ENCODE measurements at regions not wholly inside any gene's neighbourhood (a gene's known extent, or its start where the extent isn't known, plus 50 kb on each side); places are given as distances from the start of the nearest gene placed in this dataset.

GRCh38 chr11:96635655-96636054 lies 245.8 kb downstream of the JRKL start:
- TF ChIP-seq POLR2AphosphoS5 (IDR thresholded peaks at IDR 0.05) (no peak), POLR2A (IDR thresholded peaks at IDR 0.05) (no peak), CTCF (IDR thresholded peaks at IDR 0.05 in 8 of 11, conservative IDR thresholded peaks at IDR 0.05 in 3 of 11) (no peak)
- Histone ChIP-seq H3K27me3 (replicated peaks in 1 of 7) (no peaks in the 10 kb centered on the region), H3K27ac (no peak overlapping the region), H3K36me3 (no peaks in the 10 kb centered on the region), H3K4me3 (no peak overlapping the region), H3K9me3 (peaks cover 0 to 32% (median 0%) of the 10 kb centered on the region in 8 donors), H3K4me1 (no peaks in the 10 kb centered on the region)
- 87 to 91% (median 90%) methylated on average over 15 of the region's 15 CpGs for WGBS, 5 donors
- intact Hi-C loops (cut with DNase I; ENCODE audit: low total_unique reads), result no loop called here
- DNase-seq, result peak; percentile 68

- no peaks in the 10 kb centered on the region for H3K4me1 ChIP-seq
- intact Hi-C loops (cut with DNase I; ENCODE audit: low total_unique reads), result no loop called here
- H3K4me3 ChIP-seq, result no peak overlapping the region
- 54 to 65% (median 54%) methylated on average over 2 of the region's 2 CpGs for WGBS, 5 donors
- no peaks in the 10 kb centered on the region for H3K27me3 ChIP-seq (replicated peaks in 1 of 7)
- H3K36me3 ChIP-seq, result no peaks in the 10 kb centered on the region
- peaks cover 0 to 30% (median 0%) of the 10 kb centered on the region in 8 donors for H3K9me3 ChIP-seq
- no peak for DNase-seq
- TF ChIP-seq POLR2A (IDR thresholded peaks at IDR 0.05) (no peak), CTCF (IDR thresholded peaks at IDR 0.05 in 8 of 11, conservative IDR thresholded peaks at IDR 0.05 in 3 of 11) (no peak), POLR2AphosphoS5 (IDR thresholded peaks at IDR 0.05) (no peak)
- H3K27ac ChIP-seq, result no peak overlapping the region
These were observed 251.4 kb downstream of the JRKL start for GRCh38 chr11:96641261-96641660.

GRCh38 chr11:96642583-96642982 lies 252.8 kb downstream of the JRKL start:
- 82 to 100% (median 88%) methylated on average over 1 of the region's 1 CpG for WGBS, 5 donors
- TF ChIP-seq CTCF (IDR thresholded peaks at IDR 0.05 in 8 of 11, conservative IDR thresholded peaks at IDR 0.05 in 3 of 11) (no peak), POLR2A (IDR thresholded peaks at IDR 0.05) (no peak), POLR2AphosphoS5 (IDR thresholded peaks at IDR 0.05) (no peak)
- no peak overlapping the region for H3K27ac ChIP-seq

GRCh38 chr11:96643173-96643572 lies 253.4 kb downstream of the JRKL start:
- WGBS, 5 donors, result 75 to 81% (median 80%) methylated on average over 5 of the region's 5 CpGs
- H3K4me3 ChIP-seq, result no peak overlapping the region
- no peaks in the 10 kb centered on the region for H3K27me3 ChIP-seq (replicated peaks in 1 of 7)
- H3K36me3 ChIP-seq, result no peaks in the 10 kb centered on the region
- intact Hi-C loops (cut with DNase I; ENCODE audit: low total_unique reads), result no loop called here
- H3K27ac ChIP-seq, result no peak overlapping the region
- H3K9me3 ChIP-seq, result peaks cover 0 to 10% (median 0%) of the 10 kb centered on the region in 8 donors
- no peak for DNase-seq
- TF ChIP-seq CTCF (IDR thresholded peaks at IDR 0.05 in 8 of 11, conservative IDR thresholded peaks at IDR 0.05 in 3 of 11) (no peak), POLR2AphosphoS5 (IDR thresholded peaks at IDR 0.05) (no peak), POLR2A (IDR thresholded peaks at IDR 0.05) (no peak)
- no peaks in the 10 kb centered on the region for H3K4me1 ChIP-seq

More at GRCh38 chr11:96642583-96642982, 252.8 kb downstream of the JRKL start:
- Histone ChIP-seq H3K27me3 (replicated peaks in 1 of 7) (no peaks in the 10 kb centered on the region), H3K36me3 (no peaks in the 10 kb centered on the region), H3K4me1 (no peaks in the 10 kb centered on the region), H3K4me3 (no peak overlapping the region), H3K9me3 (peaks cover 0 to 16% (median 0%) of the 10 kb centered on the region in 8 donors)
- DNase-seq, result no peak
- intact Hi-C loops (cut with DNase I; ENCODE audit: low total_unique reads), result no loop called here
